MM.1S (cell line): ENCODE measurements at regions not wholly inside any gene's neighbourhood (a gene's known extent, or its start where the extent isn't known, plus 50 kb on each side); places are given as distances from the start of the nearest gene placed in this dataset.

Source experiments
- CTCF ChIP-seq: fragments of 300-600 bp; sonication (generic); IDR thresholded peaks from 2 replicates; pipeline ENCODE4 v1.5.1; 2016; ENCODE audit warnings: antibody characterized with exemption, low read length, mixed read lengths
- EZH2 ChIP-seq: fragments of 300-600 bp; sonication (generic); optimal IDR thresholded peaks from 2 replicates; pipeline ENCODE3; 2017; ENCODE audit warnings: low read depth, mild to moderate bottlenecking, antibody characterized with exemption, low read length, mixed read lengths
- EZH2phosphoT487 ChIP-seq: fragments of 300-600 bp; sonication (generic); IDR thresholded peaks from 2 replicates; pipeline ENCODE4 v1.6.1; 2018; ENCODE audit warnings: antibody characterized with exemption, low read length

- TF ChIP-seq EZH2 (no peak), CTCF (no peak), EZH2phosphoT487 (no peak)
Measured at GRCh38 chr7:101712652-101713051, 83.6 kb upstream of the MYL10 start.
